NCI-H1930 (cell line): ENCODE measurements at regions not wholly inside any gene's neighbourhood (a gene's known extent, or its start where the extent isn't known, plus 50 kb on each side); places are given as distances from the start of the nearest gene placed in this dataset.
"Not testable (repeated sequence)": the region's sequence is repeated elsewhere in the genome, so short reads cannot be mapped to it uniquely, and the experiment has no call there.

Experiments used
- DNase-seq, 2 experiments: peaks; one replicate each; lab custom pipeline; 2025; lab: John Stamatoyannopoulos, UW

DNA sequence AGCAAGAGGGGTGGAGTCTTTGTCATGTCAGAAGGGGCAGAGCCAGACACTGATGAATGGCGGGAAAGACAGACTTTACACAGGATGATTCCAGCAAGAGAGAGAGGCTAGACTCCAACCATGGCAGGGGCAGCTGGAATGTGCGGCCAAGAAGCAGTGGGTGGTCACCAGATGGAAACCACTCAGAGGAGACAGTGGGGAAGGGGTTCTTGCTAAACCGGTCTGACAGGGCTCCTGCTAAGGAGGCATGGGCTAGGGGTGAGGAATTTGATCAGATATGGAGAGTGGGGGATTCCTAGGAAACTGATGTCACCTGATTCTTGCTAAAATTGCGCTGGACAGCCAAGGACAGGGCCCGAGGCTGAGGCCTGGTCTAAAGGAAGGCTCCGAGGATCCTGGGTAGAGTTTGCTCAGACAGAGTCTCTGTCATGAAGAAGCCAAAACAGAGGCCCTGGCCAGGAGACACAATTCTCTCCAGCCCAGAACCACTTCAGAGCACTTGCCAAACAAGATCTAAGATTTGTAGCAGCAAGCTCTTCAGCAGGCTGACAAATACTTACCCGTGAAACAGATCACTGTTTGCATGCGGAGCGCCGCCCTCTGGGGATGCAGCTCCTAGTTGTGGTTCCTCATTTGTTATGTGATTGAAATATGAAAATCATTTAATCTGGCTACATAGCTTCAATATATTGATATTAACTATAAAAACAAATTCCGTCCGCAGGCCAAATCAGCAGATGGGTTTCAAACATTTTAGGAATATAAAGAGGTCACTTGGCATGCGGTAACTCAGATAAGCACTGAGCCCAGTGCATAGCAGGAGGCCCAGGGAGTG lies 377.0 kb downstream of the TCERG1L start:
- DNase-seq, result no peak

DNA sequence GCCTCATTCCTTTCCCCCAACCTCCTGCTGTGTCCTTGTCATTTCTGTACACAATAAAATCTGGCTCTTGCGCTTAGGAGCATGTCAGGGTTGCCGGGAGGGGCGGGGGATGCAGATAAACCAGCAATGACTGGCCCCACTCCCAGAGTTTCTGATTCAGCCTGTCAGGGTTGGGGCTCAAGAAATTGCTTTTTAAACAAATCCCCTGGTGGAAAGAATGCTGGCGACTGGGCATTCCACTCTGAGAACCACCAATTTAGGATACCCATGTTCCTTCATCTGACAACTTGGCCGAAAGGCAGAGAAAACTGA lies 376.4 kb downstream of the TCERG1L start:
- DNase-seq, result no peak

DNA sequence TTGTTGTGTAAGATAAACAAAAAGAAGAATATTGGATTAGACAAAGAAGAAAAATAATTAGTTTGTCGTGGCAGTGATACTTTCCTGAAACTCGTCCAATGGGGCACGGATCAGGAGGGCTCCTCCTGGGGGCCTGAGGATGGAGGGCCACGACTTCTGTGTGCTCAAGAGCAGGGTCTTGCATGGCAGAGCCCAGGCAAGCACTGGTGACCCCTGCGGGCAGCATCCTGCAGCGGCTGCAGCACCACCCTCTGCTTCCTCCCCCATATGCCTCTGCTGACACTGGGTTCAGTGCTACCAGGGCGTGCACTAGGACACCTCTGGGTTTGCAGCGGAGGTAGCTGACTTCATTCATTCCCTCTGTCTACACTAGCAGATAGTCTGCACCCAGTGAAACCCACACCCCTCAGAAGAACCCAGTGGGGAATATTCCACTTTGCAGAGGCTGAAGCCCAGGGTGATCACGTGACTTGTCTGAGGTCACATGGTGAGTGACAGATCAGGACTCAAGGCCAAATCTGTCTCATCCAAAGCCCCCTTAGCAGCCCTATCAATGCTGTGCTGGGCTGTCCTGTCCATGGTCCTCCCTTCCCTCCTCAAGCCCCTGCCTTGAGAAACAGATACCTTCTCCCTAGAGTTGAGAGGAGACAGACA lies 375.5 kb downstream of the TCERG1L start:
- no peak for DNase-seq

DNA sequence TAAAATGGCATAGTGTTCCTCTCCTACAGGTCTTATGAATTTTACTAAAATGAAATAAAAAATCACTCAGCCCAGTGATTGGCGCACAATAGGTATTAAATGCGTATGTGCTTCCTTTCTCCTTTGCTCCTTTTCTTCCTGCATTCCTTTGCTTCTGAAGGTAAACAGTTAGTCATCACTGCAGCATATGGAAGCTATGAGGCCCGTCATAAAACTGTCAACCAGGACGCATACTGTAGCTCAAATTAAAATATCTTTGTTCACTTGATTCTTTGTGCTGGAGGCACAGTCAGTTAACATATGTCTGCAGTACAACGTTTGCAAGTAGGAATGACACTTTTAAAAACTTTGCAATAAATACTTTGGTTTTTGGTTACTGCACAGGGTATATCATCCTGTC lies 374.7 kb downstream of the TCERG1L start:
- no peak for DNase-seq

DNA sequence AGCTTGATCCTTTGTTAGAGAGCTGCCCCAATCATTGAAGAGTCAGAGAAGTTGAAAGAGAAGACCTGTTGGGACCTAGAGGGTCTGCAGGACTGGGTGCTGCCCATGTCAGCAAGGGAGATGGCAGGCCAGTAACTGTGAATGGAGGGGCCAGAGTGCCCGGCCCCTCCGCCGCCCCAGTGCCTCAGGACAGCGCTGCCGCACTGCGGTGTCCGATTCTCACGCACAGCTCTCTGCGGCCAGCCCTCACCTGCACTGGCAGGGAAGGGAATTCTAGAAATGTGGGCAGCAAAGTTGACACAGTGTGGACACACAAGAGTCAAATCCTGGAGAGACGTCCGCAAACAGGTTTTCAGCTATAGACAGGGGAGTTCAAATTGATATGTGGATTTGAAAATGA lies 373.5 kb downstream of the TCERG1L start:
- DNase-seq, result no peak

DNA sequence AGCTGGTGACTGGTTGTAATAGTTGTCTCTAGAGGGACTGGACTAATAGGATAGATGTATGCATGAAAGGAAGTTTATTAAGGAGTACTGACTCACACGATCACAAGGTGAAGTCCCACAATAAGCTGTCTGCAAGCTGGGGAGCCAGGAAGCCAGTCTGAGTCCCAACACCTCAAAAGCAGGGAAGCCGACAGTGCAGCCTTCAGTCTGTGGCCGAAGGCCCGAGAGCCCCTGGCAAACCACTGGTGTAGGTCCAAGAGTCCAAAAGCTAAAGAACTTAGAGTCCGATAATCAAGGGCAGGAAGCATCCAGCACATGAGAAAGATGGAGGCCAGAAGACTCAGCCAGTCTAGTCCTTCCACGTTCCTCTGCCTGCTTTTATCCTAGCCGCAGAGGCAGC lies 372.6 kb downstream of the TCERG1L start:
- not testable (repeated sequence) for DNase-seq

DNA sequence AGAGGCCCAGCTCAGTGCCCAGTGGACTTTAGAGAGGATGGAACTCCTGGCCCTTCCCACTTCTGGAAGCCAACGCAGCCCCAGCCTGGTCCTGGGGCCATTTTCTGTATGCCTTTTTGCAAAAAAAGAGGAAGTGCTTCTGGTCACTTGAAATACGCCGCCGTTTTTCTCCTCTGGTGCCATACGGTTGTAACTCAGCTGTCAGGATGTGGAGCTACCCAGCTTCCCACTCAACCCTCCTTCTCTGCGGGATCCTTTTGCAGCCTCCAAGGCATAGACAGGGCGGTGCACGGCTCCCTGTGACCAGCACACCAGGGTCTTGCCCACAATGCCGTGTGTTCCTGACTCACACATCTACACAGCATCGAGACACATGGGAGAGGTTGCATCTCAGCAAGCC lies 369.6 kb downstream of the TCERG1L start:
- no peak for DNase-seq

DNA sequence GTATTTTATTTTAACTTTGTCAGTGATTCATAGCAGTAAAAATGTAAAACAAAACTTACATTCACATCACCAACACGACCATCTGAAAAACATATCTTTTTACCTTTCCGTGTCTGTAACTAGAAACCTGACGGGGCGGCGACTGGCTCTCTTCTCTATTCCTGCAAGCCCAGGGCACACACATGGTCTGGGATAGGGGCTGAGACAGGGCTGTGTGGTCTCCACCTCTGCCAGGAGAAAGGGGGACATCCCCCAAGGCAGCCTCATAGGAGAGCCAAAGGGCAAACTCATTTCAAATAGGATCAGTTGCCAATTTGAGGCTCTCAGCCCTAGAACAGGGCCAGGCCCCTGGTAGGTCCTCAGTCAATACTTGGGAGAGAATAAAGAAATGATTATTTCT lies 359.4 kb downstream of the TCERG1L start:
- no peak for DNase-seq

DNA sequence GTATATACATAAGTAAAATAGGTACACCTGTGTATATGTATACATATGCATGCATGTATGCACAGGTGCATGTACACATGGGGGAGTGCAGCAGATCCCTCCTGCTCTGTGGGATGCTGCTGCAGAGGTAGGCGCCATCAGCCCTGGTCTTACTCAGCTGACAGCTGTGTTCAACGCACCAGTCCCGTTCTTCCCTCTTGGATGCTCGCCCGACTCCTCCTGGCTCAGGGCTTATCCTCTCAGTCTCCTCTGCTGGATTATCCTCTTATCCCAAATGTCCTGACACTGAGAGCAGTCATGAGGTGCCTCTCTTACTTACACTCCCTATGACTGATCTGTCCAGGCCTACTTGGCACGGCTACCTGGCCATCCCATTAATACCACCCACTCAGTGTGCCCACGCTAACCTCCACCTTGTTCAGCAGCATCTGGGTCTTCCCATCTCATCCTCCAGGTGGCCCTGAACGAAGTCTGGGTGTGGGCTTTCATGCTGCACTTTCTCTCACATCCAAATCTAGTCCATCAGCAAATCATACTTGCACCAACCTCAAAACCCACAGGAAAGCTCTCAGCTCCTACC lies 357.1 kb downstream of the TCERG1L start:
- DNase-seq, result no peak

DNA sequence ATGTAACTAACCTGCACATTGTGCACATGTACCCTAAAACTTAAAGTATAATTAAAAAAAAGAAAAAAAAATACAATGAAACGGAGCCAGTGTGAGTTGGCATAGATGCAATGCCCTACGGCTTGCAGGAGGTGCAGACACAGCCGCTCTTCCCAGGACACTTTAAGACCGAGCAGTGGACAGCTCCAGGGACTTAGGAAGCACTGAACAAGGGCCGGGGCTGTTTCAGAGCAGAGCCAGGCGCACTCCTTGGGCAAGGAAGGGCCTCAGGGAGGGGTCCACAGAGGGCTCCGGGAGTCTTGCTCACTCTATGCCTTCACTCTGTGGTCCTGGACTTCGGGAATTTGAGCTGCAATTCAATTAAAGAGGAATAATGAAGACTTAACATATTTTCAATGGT lies 355.3 kb downstream of the TCERG1L start:
- DNase-seq, result no peak

DNA sequence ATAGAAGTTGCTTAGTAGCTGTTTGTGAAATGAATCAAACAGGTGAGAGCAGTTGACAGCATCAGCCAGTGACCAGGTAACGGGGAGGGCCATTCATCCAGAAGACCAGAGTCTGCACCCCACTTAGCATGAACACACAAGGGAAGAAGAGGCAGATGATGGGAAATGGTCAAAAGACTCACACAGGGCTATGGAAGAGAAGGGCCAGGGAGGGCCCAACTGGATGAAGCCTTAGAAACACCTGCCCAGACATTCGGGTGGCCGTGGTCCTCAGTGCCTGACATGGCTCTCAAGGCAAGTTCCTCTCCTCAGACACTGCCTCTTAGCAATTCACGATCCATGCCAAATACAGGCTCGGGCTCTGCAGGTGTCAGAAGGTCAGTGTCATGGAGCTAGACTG lies 354.1 kb downstream of the TCERG1L start:
- no peak for DNase-seq

DNA sequence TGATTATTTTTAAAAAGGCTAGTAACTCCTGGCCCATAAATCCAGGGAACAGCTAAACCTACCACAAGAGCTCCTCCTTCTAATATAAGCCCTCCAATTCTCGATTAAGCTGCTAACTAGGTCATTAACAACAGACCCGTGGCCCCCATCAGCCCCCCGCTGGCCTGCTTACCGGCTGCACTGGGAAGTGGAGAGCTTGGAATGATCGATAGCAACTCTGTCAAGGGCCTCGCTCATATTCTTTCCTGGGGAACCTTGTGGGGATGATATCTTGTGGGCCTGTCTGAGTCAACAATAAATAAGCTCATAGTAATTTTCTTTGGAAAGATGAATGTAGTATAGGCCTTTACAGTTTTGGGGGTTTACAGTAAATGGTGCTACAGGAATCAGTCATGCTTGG lies 353.5 kb downstream of the TCERG1L start:
- DNase-seq, result no peak

DNA sequence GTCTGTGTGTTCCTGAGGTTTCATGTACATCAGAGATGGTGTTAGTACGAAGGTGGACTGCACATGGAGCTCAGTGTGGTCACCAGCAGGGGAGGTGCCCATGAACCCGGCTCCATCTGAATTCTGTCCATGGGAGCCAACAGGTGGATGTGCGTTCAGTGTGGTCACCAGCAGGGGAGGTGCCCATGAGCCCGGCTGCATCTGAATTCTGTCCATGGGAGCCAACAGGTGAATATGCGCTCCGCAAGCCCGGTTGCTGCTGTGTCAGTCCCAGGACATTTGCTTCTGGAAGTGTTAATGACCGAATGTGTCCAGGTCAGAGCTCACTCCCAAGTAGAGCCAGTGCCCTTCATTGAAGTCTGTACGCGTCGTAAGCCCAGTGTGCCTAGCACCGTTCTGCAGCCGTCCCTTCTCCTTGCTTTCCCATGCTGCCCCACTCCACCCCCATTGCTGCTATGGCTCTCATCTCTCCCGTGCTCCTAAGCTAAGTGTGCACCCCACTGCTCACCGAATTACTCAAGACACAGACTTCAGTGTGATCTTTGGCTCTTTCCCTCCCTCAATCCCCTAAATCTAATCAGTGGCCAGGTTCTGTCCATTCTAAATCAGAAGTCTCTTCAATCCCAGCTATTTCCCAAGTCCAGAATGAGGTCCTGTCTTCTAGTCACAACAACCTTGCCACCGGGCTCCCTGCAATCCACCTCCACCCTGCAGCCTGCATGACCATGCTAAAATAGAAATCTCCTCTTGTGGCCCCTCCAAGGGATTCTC lies 352.4 kb downstream of the TCERG1L start:
- no peak for DNase-seq

DNA sequence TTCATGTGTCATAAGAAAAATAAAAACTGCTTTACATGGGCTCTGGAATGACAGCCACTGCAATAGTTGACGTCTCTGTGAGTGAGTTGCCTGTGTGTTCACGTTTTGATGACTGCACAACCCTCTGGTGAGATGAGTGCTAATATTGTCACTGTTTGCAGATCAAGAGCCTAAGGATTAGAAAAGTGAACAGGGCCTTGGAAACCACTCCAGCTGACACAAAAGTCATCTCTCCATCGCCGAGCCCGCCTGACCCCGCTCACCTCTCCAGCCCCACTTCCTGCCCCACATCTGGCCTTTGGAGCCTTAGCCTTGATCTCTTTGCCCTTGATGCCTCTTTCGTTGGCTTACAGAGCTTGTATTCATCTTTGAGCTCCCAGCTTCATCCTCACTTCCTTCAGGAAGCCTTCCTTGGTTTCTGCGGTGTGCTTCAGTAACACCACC lies 351.7 kb downstream of the TCERG1L start:
- no peak for DNase-seq

DNA sequence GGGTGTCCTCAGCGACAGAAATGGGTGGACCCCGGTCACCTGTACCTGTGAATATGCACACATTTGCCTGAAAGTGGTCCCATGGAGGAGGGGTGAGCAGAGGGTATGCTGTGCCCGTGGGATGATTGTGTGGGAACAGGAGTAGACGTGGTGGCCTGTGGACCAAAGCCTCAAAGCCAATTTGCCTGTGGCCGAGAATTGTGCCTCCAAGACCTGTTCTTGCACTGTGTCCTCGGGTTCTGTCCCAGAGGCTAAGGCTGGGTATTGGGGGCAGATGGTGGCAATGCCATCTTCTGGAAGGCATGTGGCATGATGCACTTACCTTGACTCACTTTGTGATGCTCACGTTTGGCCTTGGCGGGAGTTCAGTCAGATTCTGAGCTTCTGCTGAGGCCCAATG lies 351.0 kb downstream of the TCERG1L start:
- no peak for DNase-seq

DNA sequence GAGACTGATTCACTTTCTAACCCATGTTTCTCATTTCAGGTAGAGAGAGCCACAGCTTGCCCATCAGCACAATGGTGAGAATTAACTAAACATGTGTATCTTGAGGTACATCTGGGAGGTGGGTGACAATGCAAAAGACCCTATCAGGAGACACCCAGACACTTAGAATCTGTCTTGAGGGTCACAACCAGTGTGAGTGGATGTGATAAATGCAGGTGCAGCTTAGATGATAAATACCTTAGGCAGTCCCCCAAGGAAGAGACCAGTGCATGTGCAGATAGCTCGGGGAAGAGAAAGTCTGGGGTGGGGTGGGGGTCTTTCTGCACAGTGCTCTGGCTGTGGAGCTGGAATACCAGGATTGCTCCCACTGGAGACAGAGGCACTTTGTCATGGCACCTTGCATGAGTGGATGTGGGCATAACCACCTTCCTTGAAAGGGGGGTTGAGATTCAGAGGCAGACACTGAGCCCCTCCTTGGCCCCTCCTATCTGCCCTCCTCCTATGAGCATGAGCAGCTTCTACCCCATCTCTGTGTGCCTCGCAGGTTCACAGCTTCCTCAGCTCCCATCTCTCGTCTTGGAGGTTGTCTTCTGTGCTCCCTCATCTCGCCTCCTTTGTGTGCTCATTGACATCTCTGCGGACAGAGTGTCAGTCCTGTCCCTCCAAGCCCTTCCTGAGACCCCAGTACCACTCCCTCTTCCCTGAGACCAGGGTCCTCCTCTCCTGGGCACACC lies 349.8 kb downstream of the TCERG1L start:
- DNase-seq, result no peak

DNA sequence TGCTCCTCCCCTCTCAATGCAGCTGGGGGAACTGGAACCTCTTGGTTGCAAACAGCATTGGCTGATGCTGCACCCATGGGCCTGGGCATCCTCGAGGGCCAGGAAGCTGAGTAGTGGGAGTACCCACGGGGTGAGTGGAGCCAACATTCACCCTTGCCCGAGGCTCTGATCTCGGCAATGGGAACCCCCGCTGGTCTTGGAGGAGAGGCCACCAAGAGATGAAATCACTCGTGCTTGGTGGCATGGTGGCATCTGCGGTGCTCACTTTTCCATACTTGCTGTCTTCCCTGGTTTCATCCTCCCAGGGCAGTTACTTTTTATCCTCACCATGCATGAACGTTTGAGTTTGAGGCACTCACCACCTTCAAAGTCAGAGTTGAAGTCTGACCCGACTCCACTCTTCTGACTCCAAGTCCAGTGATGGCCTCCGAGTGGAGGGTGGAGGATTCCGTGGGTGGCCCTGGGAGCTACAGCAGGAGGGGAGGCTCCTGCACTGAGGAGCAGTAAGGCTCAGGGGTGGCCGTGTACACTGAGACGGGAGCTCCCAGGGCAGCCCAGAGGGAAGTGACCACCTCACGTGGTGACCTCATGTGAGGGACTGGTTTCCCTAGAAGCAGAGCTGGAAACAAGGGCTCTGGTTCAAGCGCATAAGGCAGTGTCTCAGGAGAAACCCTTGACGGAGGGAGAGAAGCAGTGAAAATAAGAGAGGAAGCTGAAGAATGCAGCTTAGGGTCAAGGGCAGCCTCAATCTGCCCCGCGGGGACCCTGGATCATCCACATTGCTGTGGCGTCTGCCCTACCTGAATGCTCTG lies 349.1 kb downstream of the TCERG1L start:
- DNase-seq, result no peak

DNA sequence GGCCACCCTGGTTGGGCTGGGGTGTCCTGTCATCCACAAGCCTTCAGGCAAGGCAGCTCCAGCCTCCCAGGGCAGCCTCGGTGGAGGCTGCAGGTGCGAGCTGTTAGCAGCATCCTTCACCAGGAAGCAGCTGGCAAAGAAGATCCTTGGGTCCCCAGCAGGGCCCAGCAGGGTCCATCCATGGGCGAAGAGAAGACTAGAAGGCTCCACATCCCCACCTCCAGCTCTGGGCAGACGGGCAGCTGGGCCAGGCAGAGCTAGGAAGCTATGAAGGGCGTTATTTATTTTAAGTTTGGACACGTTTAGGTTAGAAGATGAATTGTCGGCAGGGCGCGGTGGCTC lies 348.5 kb downstream of the TCERG1L start:
- no peak for DNase-seq

DNA sequence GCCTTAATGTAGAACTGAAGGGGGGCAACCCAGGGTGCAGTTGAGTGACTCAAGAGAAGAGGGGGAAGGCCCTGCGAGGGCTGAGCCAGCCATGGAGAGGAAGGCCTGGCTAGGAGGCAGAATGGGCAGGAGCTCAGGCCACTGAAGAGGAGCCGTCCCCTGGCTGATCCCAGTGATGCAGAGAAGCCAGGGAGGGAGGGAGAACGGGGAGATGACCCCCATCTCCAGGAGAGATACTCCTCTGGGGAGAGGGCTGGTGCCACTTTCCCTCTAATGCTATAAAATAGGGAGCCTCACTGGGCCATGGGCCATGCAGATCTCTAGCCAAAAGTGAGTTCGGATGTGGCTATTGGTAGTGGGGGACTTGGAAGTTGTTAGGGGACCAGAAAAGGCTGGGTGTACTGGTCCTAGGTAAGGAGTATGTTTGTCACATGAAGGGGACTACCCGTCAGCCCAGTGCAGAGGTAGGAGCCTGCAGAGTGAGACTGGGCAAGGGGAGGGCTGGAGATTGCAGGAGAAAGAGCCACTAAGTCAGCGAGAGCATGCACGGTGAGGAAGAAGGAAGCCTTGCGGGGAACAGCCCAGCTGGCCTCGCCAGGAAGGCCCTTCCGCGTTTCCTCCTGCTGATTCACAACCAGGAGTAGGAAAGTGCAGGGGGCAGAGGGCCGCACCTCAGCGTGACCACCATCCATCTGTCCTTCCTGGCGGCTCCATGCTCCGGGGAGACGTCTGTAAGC lies 347.6 kb downstream of the TCERG1L start:
- DNase-seq, result no peak

DNA sequence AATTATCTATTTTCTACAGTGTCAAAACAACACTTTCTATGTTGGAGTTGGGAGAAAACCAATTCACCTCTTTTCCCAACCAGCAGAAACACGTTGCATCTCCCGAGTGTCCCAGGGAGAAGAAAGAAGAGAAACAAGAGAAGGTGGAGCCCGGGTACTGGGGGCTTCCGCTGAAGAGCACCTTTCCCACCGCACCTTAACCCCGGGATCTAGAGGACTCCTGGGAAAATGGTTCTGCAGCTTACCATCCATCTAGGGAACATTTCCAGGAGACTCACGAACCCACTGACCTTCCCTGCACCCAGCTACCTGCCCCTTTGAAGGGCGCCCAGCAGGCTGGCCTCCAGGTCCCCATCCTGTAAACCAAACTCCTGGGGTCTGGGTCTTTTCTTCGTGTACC lies 346.8 kb downstream of the TCERG1L start:
- no peak for DNase-seq

DNA sequence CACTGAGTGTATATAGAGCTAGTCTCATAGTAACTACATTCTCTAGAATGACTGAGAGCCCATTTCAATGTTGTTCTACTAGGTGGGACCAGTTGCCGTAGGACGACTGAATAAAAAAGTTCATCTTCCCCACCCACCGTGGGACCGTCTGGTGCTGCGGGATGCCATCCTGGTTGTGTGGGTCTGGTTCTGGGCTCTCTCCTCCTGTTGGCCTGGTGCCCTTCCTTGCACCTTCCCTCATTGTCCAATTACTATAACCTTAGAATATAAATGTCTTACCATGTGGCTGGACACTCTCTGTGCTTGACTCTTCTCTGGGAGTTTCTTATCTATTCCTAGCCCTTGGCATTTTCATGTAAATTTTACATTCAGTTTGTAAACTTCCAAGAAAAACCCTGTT lies 344.4 kb downstream of the TCERG1L start:
- no peak for DNase-seq
